ENCODE measurements at regions not wholly inside any gene's neighbourhood (a gene's known extent, or its start where the extent isn't known, plus 50 kb on each side); places are given as distances from the start of the nearest gene placed in this dataset.

- no peak for TF ChIP-seq CTCF (IDR thresholded peaks at IDR 0.05; ENCODE audit: borderline replicate concordance, extremely low read depth, low read length, poor library complexity, severe bottlenecking)
- no peak for TF ChIP-seq EZH2 (IDR thresholded peaks at IDR 0.05; ENCODE audit: borderline replicate concordance, low read depth, low read length, severe bottlenecking)
Measured at GRCh38 chr2:216932863-216933548, 73.1 kb upstream of the TNP1 start.
